ENCODE measurements at regions not wholly inside any gene's neighbourhood (a gene's known extent, or its start where the extent isn't known, plus 50 kb on each side); places are given as distances from the start of the nearest gene placed in this dataset.

DNA sequence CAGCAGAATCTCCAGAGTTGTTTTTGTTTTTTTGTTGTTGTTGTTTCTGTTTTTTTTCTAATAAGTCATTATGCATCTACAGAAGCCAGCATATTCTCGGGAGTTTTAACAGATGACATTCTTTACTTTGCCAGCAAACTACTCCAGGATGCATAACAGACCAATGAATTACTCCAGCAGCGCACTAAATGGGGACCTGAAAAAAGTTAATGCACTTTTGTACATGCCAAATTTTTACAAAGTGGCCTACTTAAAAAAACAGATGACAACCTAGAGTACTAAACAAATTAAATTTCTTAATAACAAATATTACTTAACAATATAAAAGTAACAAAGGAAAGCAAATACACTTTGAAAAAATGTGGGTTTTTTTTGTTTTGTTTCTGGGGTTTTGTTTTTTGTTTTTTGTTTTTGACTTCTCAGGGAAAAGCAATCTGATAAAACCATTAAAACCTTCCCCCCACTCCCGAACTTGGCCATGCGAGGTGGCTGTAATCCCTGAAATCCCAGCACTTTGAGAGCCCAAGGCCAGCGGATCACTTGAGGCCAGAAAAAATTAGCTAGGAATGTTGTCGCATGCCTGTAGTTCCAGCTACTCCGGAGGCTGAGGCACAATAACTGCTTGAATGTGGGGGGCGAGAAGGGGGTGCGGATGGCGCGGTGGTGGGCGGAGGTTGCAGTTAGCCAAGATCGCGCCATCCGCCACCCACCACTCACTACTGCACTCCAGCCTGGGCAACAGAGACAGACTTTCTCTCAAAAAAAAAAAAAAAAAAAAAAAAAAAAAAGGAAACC is 352.4 kb downstream of the CETN3 start:
- no peaks in the 10 kb centered on the region for H3K4me1 ChIP-seq (ENCODE audit: control insufficient read depth, insufficient read depth, low read length)
- H3K27me3 ChIP-seq (ENCODE audit: control insufficient read depth, insufficient read depth, low read length): no peaks in the 10 kb centered on the region
- intact Hi-C loops (cut with micrococcal nuclease) (no loop called here), in situ Hi-C loops (cut with MboI; ENCODE audit: low sequenced_read_pairs) (no loop called here), dilution Hi-C loops (cut with HindIII; ENCODE audit: low sequenced_read_pairs, unreplicated experiment) (no loop called here)
- H3K9me3 ChIP-seq (ENCODE audit: control insufficient read depth, insufficient read depth, low read length): peaks cover 6% of the 10 kb centered on the region
- no peaks in the 10 kb centered on the region for H3K36me3 ChIP-seq (ENCODE audit: control insufficient read depth, insufficient read depth, low read length)
- no peak overlapping the region for H3K9ac ChIP-seq (ENCODE audit: low read depth, low read length)
- BruUV-seq (replicated peaks): no TSS peak
- H2AK5ac ChIP-seq (ENCODE audit: low read depth, low read length): no peak overlapping the region
- no peak overlapping the region for H2BK5ac ChIP-seq (ENCODE audit: low read depth, low read length, poor library complexity, severe bottlenecking)
- DNase-seq (no peak), ATAC-seq (ENCODE audit: low read depth) (no peak)
- no peak overlapping the region for H2BK20ac ChIP-seq (ENCODE audit: low read depth, low read length)
- H2AFZ ChIP-seq (replicated peaks; ENCODE audit: low read length, poor library complexity): no peak overlapping the region
- H4K91ac ChIP-seq (ENCODE audit: insufficient read depth, low read depth, low read length): no peak overlapping the region
- no peaks in the 10 kb centered on the region for H4K20me1 ChIP-seq (ENCODE audit: insufficient read depth, low read length)
- H3K18ac ChIP-seq (ENCODE audit: low read depth, low read length): no peak overlapping the region
- H4K8ac ChIP-seq (ENCODE audit: low read depth in 2 of 2, low read length in 2 of 2): no peak overlapping the region
- no peak overlapping the region for H2BK120ac ChIP-seq (ENCODE audit: low read depth, low read length)
- no peak overlapping the region for H3K4me3 ChIP-seq (ENCODE audit: insufficient read depth, low read depth, low read length)
- no peak overlapping the region for H3K4ac ChIP-seq (ENCODE audit: low read depth, low read length)
- no peaks in the 10 kb centered on the region for H3K79me1 ChIP-seq (ENCODE audit: low read depth in 1 of 2, low read length in 2 of 2)
- H2BK15ac ChIP-seq (ENCODE audit: low read depth, low read length): no peak overlapping the region
- CTCF ChIA-PET: no interaction called here
- TF ChIP-seq RCOR1 (IDR thresholded peaks at IDR 0.05; ENCODE audit: insufficient replicate concordance, low read length) (no peak), SMC3 (IDR thresholded peaks at IDR 0.05; ENCODE audit: low read depth, low read length) (no peak)
- 17% methylated on average over 1 of the region's 15 CpGs; no CpG with 5 or more reads in 1 of the 2 experiments for WGBS, 2 experiments (ENCODE audit: extremely low coverage in 2 of 2, insufficient read length in 1 of 2)
- H3K23ac ChIP-seq (ENCODE audit: low read depth, low read length): no peak overlapping the region
- H3K4me2 ChIP-seq (ENCODE audit: low read depth, low read length): no peak overlapping the region
- no peak overlapping the region for H2AK9ac ChIP-seq (replicated peaks; ENCODE audit: low read depth, low read length, poor library complexity)
- no peak overlapping the region for H3K56ac ChIP-seq (ENCODE audit: extremely low read depth, insufficient read depth, low read length)
- H4K5ac ChIP-seq (ENCODE audit: low read depth, low read length): no peak overlapping the region
- H3K14ac ChIP-seq (replicated peaks; ENCODE audit: low read depth, low read length): no peak overlapping the region
- no peaks in the 10 kb centered on the region for H3K9me1 ChIP-seq (ENCODE audit: insufficient read depth, low read length)
- no peak overlapping the region for H3K27ac ChIP-seq (ENCODE audit: insufficient read depth, low read length)
- POLR2A ChIA-PET (ENCODE audit: unreplicated experiment): no interaction called here
